GM12892 (cell line): ENCODE measurements at regions not wholly inside any gene's neighbourhood (a gene's known extent, or its start where the extent isn't known, plus 50 kb on each side); places are given as distances from the start of the nearest gene placed in this dataset.

ENCODE experiments used
- POLR2A ChIP-seq: IDR thresholded peaks from 2 replicates; pipeline ENCODE4 v1.6.1; 2011; ENCODE audit warnings: low read depth, low read length, control low read depth
- POLR2AphosphoS5 ChIP-seq: IDR thresholded peaks from 2 replicates; pipeline ENCODE4 v1.6.1; 2011; ENCODE audit warnings: low read depth, low read length, control low read depth
- TAF1 ChIP-seq: IDR thresholded peaks from 2 replicates; pipeline ENCODE4 v1.6.1; 2011; ENCODE audit warnings: low read depth, mild to moderate bottlenecking, control low read depth, low read length, borderline replicate concordance

GRCh38 chr4:118410138-118410537 lies 57.3 kb upstream of the PRSS12 start:
- TF ChIP-seq POLR2A (no peak), POLR2AphosphoS5 (no peak), TAF1 (no peak)
